LNCAP (cell line): ENCODE measurements at regions not wholly inside any gene's neighbourhood (a gene's known extent, or its start where the extent isn't known, plus 50 kb on each side); places are given as distances from the start of the nearest gene placed in this dataset.

Experiments
- CTCF ChIP-seq: fragments of 450-650 bp; IDR thresholded peaks from 2 replicates; pipeline ENCODE4 v1.5.1; 2017; ENCODE audit warnings: mild to moderate bottlenecking

GRCh38 chr6:22638320-22638719 is 69.0 kb downstream of the HDGFL1 start:
- TF ChIP-seq CTCF = no peak

GRCh38 chr6:22642254-22642653 is 72.9 kb downstream of the HDGFL1 start:
- TF ChIP-seq CTCF = no peak

- TF ChIP-seq CTCF = no peak
These were observed 74.4 kb downstream of the HDGFL1 start for GRCh38 chr6:22643780-22644179.

DNA sequence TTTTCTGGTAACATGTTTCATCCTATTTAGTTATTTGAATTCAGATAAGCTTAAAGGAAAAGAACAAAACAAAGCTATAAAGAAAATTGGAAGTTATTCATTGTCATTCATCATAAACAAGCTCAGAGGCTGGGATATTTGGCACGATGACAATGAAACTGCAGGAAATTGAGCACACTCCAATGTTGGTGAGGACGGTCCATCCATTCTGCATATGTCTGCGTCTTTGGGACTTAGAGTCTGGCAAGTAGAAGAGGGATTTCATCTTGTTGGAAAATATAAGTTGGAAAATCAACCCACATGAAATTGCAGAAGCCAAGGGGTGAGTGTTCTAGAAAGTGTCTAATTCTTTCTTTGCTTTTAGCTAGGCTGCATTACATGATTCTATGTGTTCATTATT is 78.4 kb downstream of the HDGFL1 start:
- TF ChIP-seq CTCF = no peak

DNA sequence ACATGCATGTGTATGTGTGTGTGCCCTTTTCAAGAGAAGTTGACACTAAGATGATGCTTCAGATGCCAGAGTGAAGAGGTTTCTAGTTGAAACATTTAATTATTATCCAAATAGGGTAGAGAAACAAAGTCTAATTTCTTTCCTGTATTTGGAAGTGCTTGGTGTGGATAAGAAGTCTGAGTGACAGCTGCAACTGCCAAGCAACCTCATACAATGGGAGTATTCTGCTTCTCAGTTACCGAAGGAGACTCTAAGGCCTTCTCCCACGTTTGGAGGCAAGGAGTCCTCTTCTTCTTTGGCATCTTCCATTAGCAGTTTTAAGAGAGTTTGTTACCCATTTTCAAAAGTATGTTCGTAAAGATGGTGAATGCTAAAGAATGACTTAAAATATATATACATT is 82.4 kb downstream of the HDGFL1 start:
- no peak for TF ChIP-seq CTCF

DNA sequence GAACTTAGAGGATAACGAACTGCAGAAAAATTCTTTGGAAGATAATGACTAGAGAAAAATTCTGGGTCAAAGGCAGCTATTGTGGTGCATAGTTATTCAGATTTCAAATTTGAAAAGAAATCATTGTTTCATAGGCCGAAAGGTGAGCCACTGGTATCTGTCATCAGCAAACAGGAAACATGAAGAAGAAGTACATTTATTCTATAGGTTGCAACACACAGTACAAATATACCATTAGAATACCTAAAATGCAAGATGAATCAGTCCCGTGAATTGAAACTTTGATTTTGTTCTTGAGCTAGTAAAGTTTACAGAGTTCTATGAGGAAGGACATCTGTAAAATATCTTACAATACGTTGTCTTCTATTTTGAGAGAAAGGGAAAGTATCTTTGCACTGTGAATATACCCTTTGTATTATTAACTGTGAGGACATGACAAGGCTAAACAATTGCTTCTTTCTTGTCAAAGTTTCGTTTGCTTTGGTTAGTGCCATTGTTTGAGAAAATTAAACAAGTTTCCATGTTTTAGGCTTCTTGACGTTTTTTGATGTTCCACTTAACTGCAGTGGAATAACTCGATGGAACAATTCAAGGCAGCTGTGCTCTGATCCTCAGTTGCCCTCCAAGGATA is 84.7 kb downstream of the HDGFL1 start:
- TF ChIP-seq CTCF = no peak

GRCh38 chr6:22656706-22657351 is 87.5 kb downstream of the HDGFL1 start:
- TF ChIP-seq CTCF = no peak
